Progenitor cell of endocrine pancreas (in vitro differentiated cells): ENCODE measurements at regions not wholly inside any gene's neighbourhood (a gene's known extent, or its start where the extent isn't known, plus 50 kb on each side); places are given as distances from the start of the nearest gene placed in this dataset.

Experiments used
- DNase-seq: peaks from one replicate; pipeline ENCODE4 v3.0.0; 2021; ENCODE audit warnings: low spot score; ENCODE audit not compliant: unreplicated experiment
- H3K27ac Mint-ChIP-seq: 2 replicates; pipeline ENCODE4 v1.8.0; 2021; ENCODE audit warnings: mild to moderate bottlenecking, moderate library complexity, mixed read lengths
- H3K27me3 Mint-ChIP-seq: 2 replicates; pipeline ENCODE4 v1.8.0; 2021; ENCODE audit warnings: mixed read lengths
- H3K36me3 Mint-ChIP-seq: 2 replicates; pipeline ENCODE4 v1.8.0; 2022; ENCODE audit warnings: mixed read lengths; ENCODE audit not compliant: insufficient read depth
- H3K4me1 Mint-ChIP-seq: 2 replicates; pipeline ENCODE4 v1.8.0; 2021; ENCODE audit warnings: low read depth, mixed read lengths
- H3K4me3 Mint-ChIP-seq: 2 replicates; pipeline ENCODE4 v1.8.0; 2021; ENCODE audit warnings: low read depth, mild to moderate bottlenecking, moderate library complexity, mixed read lengths
- H3K9me3 Mint-ChIP-seq: 2 replicates; pipeline ENCODE4 v1.8.0; 2021; ENCODE audit warnings: low read depth, mixed read lengths
- TF ChIP-seq, protein P1 (sequence below): fragments of 200-600 bp; sonication (generic); IDR thresholded peaks from one replicate; pipeline ENCODE4 v1.5.0; 2021; ENCODE audit warnings: antibody characterized with exemption, mild to moderate bottlenecking; ENCODE audit not compliant: unreplicated experiment

DNA sequence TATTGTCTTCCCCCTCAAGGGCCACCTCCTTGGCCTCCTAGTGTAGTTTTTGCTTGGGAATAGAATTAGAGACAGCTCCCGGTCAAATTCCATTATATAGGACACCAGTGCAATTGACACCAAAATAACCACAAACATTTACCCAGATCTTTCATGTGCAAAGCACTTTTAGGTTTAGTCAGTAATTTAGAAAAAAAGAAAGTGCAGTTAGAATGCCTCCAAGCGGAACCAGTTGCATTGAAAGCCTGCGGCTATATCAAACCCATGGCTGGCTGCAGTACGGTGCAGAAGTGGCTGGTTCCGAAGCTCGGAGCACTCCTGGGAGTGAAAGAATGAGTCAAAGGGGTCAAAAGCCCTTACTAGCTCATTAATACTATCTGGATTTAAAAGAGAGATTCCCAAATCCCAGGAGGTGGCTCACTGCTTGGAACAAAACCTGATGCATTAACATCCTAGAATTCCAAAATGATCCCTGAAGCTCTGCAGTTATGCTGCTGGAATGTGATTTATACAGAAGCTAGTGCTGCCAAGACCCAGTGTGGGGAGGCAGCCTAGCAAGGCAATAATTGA, 432.2 kb upstream of the KLHL29 start:
- H3K4me3 Mint-ChIP-seq: no peak overlapping the region
- H3K36me3 Mint-ChIP-seq: no peaks in the 10 kb centered on the region
- no peaks in the 10 kb centered on the region for H3K4me1 Mint-ChIP-seq
- no peaks in the 10 kb centered on the region for H3K9me3 Mint-ChIP-seq
- no peak for DNase-seq
- peaks cover 16% of the 10 kb centered on the region for H3K27me3 Mint-ChIP-seq
- TF ChIP-seq, protein P1, sequence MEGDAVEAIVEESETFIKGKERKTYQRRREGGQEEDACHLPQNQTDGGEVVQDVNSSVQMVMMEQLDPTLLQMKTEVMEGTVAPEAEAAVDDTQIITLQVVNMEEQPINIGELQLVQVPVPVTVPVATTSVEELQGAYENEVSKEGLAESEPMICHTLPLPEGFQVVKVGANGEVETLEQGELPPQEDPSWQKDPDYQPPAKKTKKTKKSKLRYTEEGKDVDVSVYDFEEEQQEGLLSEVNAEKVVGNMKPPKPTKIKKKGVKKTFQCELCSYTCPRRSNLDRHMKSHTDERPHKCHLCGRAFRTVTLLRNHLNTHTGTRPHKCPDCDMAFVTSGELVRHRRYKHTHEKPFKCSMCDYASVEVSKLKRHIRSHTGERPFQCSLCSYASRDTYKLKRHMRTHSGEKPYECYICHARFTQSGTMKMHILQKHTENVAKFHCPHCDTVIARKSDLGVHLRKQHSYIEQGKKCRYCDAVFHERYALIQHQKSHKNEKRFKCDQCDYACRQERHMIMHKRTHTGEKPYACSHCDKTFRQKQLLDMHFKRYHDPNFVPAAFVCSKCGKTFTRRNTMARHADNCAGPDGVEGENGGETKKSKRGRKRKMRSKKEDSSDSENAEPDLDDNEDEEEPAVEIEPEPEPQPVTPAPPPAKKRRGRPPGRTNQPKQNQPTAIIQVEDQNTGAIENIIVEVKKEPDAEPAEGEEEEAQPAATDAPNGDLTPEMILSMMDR: no peak
- H3K27ac Mint-ChIP-seq: no peak overlapping the region

DNA sequence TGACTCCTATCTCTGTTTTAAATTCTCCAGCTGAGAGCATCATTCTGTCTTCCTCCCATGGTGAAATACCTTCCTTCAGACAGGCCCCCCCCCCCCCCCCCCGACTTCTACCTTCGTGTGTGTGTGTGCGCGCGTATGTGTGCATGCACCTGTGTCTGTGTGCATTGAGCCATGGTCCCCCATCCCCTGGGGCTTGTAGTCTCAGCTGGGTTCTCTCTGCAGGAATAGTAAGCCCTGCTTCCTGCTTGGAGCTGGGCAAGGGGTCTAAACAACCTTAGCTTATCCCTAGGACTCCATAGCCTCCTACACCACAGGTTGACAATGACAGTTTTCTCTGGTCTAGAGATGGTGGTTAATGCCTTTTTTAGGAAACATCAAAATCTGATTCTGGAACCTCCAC, 427.5 kb upstream of the KLHL29 start:
- Mint-ChIP-seq H3K27ac (no peak overlapping the region), H3K4me3 (no peak overlapping the region), H3K27me3 (peaks cover 16% of the 10 kb centered on the region), H3K36me3 (no peaks in the 10 kb centered on the region), H3K9me3 (no peaks in the 10 kb centered on the region), H3K4me1 (no peaks in the 10 kb centered on the region)
- no peak for DNase-seq
- TF ChIP-seq, protein P1: no peak

DNA sequence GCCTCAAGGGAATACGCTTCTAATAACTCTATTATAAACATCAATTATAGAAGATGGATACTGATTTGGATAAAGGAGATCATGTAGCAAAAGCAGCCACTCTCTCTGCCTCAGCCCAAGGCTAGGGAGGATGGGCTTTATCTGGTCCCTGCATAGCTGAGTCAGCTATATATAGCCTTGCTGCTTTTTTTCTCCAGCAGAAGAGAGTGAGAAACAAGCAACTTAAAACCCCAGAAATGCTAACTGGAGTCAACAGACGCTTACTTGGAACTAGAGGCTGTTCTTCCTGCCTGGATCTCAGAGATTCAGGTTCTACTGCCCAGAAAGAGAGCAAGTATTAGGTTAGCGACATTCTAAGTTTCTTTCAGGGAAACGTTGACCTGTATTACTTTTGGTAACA, 426.7 kb upstream of the KLHL29 start:
- H3K27ac Mint-ChIP-seq: no peak overlapping the region

GRCh38 chr2:22967756-22968155, 417.2 kb upstream of the KLHL29 start:
- Mint-ChIP-seq H3K4me3 (no peak overlapping the region), H3K36me3 (no peaks in the 10 kb centered on the region), H3K4me1 (no peaks in the 10 kb centered on the region), H3K27me3 (peaks cover 2% of the 10 kb centered on the region), H3K9me3 (no peaks in the 10 kb centered on the region), H3K27ac (no peak overlapping the region)
- TF ChIP-seq, protein P1: no peak
- no peak for DNase-seq

More for the DNA sequence above, 426.7 kb upstream of the KLHL29 start:
- DNase-seq: no peak
- no peaks in the 10 kb centered on the region for H3K4me1 Mint-ChIP-seq
- peaks cover 16% of the 10 kb centered on the region for H3K27me3 Mint-ChIP-seq
- H3K4me3 Mint-ChIP-seq: no peak overlapping the region
- TF ChIP-seq, protein P1: no peak
- no peaks in the 10 kb centered on the region for H3K36me3 Mint-ChIP-seq
- no peaks in the 10 kb centered on the region for H3K9me3 Mint-ChIP-seq

- no peaks in the 10 kb centered on the region for H3K27me3 Mint-ChIP-seq
Observed at GRCh38 chr2:22970284-22970975, 414.5 kb upstream of the KLHL29 start.

More at GRCh38 chr2:22970284-22970975, 414.5 kb upstream of the KLHL29 start:
- no peaks in the 10 kb centered on the region for H3K36me3 Mint-ChIP-seq
- TF ChIP-seq, protein P1: no peak
- no peak for DNase-seq
- H3K4me3 Mint-ChIP-seq: no peak overlapping the region
- H3K27ac Mint-ChIP-seq: no peak overlapping the region
- no peaks in the 10 kb centered on the region for H3K9me3 Mint-ChIP-seq
- H3K4me1 Mint-ChIP-seq: no peaks in the 10 kb centered on the region
